ENCODE measurements at regions not wholly inside any gene's neighbourhood (a gene's known extent, or its start where the extent isn't known, plus 50 kb on each side); places are given as distances from the start of the nearest gene placed in this dataset.
A peak's percentile ranks its signal among the peaks of the same experiment; 100 is the strongest.

- no peaks in the 10 kb centered on the region for H3K27me3 ChIP-seq (ENCODE audit: control insufficient read depth in 2 of 2, insufficient read depth in 2 of 2, low read length in 2 of 2)
- ATAC-seq (no peak), DNase-seq (ENCODE audit: extremely low read depth in 1 of 4, low spot score in 3 of 4) (no peak), FAIRE-seq (no peak)
- no peak overlapping the region for H3K4me3 ChIP-seq
- WGBS (ENCODE audit: insufficient coverage, low coverage, missing lambda C conversion rate), result 5% methylated on average over 5 of the region's 5 CpGs
- H3K9me1 ChIP-seq (ENCODE audit: control insufficient read depth, insufficient read depth, low read length), result no peaks in the 10 kb centered on the region
- H3K79me2 ChIP-seq (ENCODE audit: control insufficient read depth, insufficient read depth, low read length), result no peaks in the 10 kb centered on the region
- TF ChIP-seq ZNF511 (CRISPR knock-in tag; IDR thresholded peaks at IDR 0.05) (no peak), POLR3A (IDR thresholded peaks at IDR 0.05; ENCODE audit: borderline replicate concordance, extremely low read depth, insufficient read depth, insufficient read length) (no peak), MAFG (tag; conservative IDR thresholded peaks at IDR 0.05) (0 out of 2 replicates have a peak, but pooled peaks have one; percentile 14), ZNF316 (IDR thresholded peaks at IDR 0.05) (peak; percentile 29; the same call in 1 of the 2 replicates), ZNF507 (tag; conservative IDR thresholded peaks at IDR 0.05) (no peak)
- intact Hi-C loops (cut with micrococcal nuclease) (no loop called here), in situ Hi-C loops (cut with MboI) (no loop called here)
- H3K9me3 ChIP-seq (replicated peaks; ENCODE audit: control insufficient read depth, insufficient read depth, low read depth, low read length), result no peaks in the 10 kb centered on the region
- H4K20me1 ChIP-seq (replicated peaks; ENCODE audit: control insufficient read depth, insufficient read depth, low read length), result no peaks in the 10 kb centered on the region
- CTCF ChIA-PET (ENCODE audit: low intra/inter-chr PET ratio), result no interaction called here
- POLR2A ChIA-PET, result interaction anchor here (0.6 kb wide), 1 partner anchor 28 kb away, joined by 3 read pairs; no protein-coding TSS in a partner anchor
- H3K27ac ChIP-seq (ENCODE audit: extremely low read depth, low read depth, low read length), result no peak overlapping the region
- no peak overlapping the region for H2AFZ ChIP-seq (ENCODE audit: low read depth, low read length)
- H3K4me1 ChIP-seq (replicated peaks in 1 of 2; ENCODE audit: control insufficient read depth in 2 of 2, insufficient read depth in 2 of 2, low read length in 2 of 2), result no peaks in the 10 kb centered on the region; a peak in 1 of 5 replicates
- BruUV-seq (replicated peaks), result no TSS peak
- no peaks in the 10 kb centered on the region for H3K36me3 ChIP-seq (ENCODE audit: control insufficient read depth, insufficient read depth, low read length)
- H3K4me2 ChIP-seq (ENCODE audit: insufficient read depth, low read length), result no peak overlapping the region
- no peak overlapping the region for H3K9ac ChIP-seq (ENCODE audit: insufficient read depth in 1 of 2, low read depth in 2 of 2, low read length in 2 of 2)
Observed at GRCh38 chr1:232709386-232709785, 79.5 kb upstream of the SIPA1L2 start.

- no TSS peak for BruUV-seq (replicated peaks)
- Histone ChIP-seq H3K79me2 (ENCODE audit: control insufficient read depth, insufficient read depth, low read length) (no peaks in the 10 kb centered on the region), H4K20me1 (replicated peaks; ENCODE audit: control insufficient read depth, insufficient read depth, low read length) (no peaks in the 10 kb centered on the region), H3K27me3 (ENCODE audit: control insufficient read depth in 2 of 2, insufficient read depth in 2 of 2, low read length in 2 of 2) (no peaks in the 10 kb centered on the region), H3K4me1 (replicated peaks in 1 of 2; ENCODE audit: control insufficient read depth in 2 of 2, insufficient read depth in 2 of 2, low read length in 2 of 2) (no peaks in the 10 kb centered on the region), H3K9ac (ENCODE audit: insufficient read depth in 1 of 2, low read depth in 2 of 2, low read length in 2 of 2) (no peak overlapping the region), H3K9me1 (ENCODE audit: control insufficient read depth, insufficient read depth, low read length) (no peaks in the 10 kb centered on the region), H3K4me3 (no peak overlapping the region), H3K27ac (ENCODE audit: extremely low read depth, low read depth, low read length) (no peak overlapping the region), H2AFZ (ENCODE audit: low read depth, low read length) (no peak overlapping the region), H3K36me3 (ENCODE audit: control insufficient read depth, insufficient read depth, low read length) (no peaks in the 10 kb centered on the region), H3K4me2 (ENCODE audit: insufficient read depth, low read length) (no peak overlapping the region), H3K9me3 (replicated peaks; ENCODE audit: control insufficient read depth, insufficient read depth, low read depth, low read length) (no peaks in the 10 kb centered on the region)
- FAIRE-seq, result no peak
- ATAC-seq, result no peak
- under 1% methylated on average over 6 of the region's 6 CpGs for WGBS (ENCODE audit: insufficient coverage, low coverage, missing lambda C conversion rate)
- ChIA-PET CTCF (ENCODE audit: low intra/inter-chr PET ratio) (no interaction called here), POLR2A (no interaction called here)
- DNase-seq (ENCODE audit: extremely low read depth in 1 of 4, low spot score in 3 of 4), result no peak
- intact Hi-C loops (cut with micrococcal nuclease) (no loop called here), in situ Hi-C loops (cut with MboI) (no loop called here)
- TF ChIP-seq EGR1 (conservative IDR thresholded peaks at IDR 0.05), result no peak
- no peak for TF ChIP-seq E2F1 (CRISPR knock-in tag; IDR thresholded peaks at IDR 0.05)
- no peak for TF ChIP-seq KDM1A (IDR thresholded peaks at IDR 0.05)
- TF ChIP-seq TCF15 (CRISPR knock-in tag; IDR thresholded peaks at IDR 0.05), result no peak
- TF ChIP-seq SIRT6 (IDR thresholded peaks at IDR 0.05; ENCODE audit: low read depth, low read length), result no peak
- no peak for TF ChIP-seq ZNF707 (CRISPR knock-in tag; conservative IDR thresholded peaks at IDR 0.05)
- TF ChIP-seq MEF2A (IDR thresholded peaks at IDR 0.05; ENCODE audit: control insufficient read depth, low read depth, low read length), result no peak
- no peak for TF ChIP-seq HOMEZ (CRISPR knock-in tag; IDR thresholded peaks at IDR 0.05)
- no peak for TF ChIP-seq MCM3 (IDR thresholded peaks at IDR 0.05)
- TF ChIP-seq ZFX (CRISPR knock-in tag; IDR thresholded peaks at IDR 0.05), result no peak
Observed at GRCh38 chr1:232711996-232712395, 82.1 kb upstream of the SIPA1L2 start.
